WTC11 (cell line): ENCODE measurements at regions not wholly inside any gene's neighbourhood (a gene's known extent, or its start where the extent isn't known, plus 50 kb on each side); places are given as distances from the start of the nearest gene placed in this dataset.

Experiments
- ATAC-seq: fragments of 200-7000 bp; cut with Tn5 transposase; 2 replicates; pipeline ENCODE4 v1.10.0; 2021; ENCODE audit warnings: mild to moderate bottlenecking, moderate library complexity
- CTCF ChIA-PET: fragments of 300-600 bp; sonication (Branson Sonifier 250); formaldehyde crosslinking; loops from one replicate; lab custom pipeline; 2021; ENCODE audit warnings: antibody characterized with exemption; lab: Charles Lee
- POLR2A ChIA-PET: fragments of 350-600 bp; sonication (Branson Sonifier 250); formaldehyde crosslinking; loops from one replicate; lab custom pipeline; 2021; ENCODE audit warnings: antibody characterized with exemption; lab: Charles Lee
- DNase-seq: peaks from one replicate; pipeline ENCODE4 v3.0.0; 2021; ENCODE audit warnings: low spot score
- H3K27ac Mint-ChIP-seq: 2 replicates; pipeline ENCODE4 v1.8.0; 2021; ENCODE audit warnings: mixed read lengths
- H3K27me3 Mint-ChIP-seq: 2 replicates; pipeline ENCODE4 v1.8.0; 2021; ENCODE audit warnings: low read depth, mild to moderate bottlenecking, moderate library complexity, mixed read lengths
- H3K36me3 Mint-ChIP-seq: 2 replicates; pipeline ENCODE4 v1.8.0; 2021; ENCODE audit warnings: mixed read lengths
- H3K4me1 Mint-ChIP-seq: 2 replicates; pipeline ENCODE4 v1.8.0; 2022; ENCODE audit warnings: mixed read lengths
- H3K4me3 Mint-ChIP-seq: 2 replicates; pipeline ENCODE4 v1.8.0; 2021; ENCODE audit warnings: mild to moderate bottlenecking, moderate library complexity, mixed read lengths
- H3K9me3 Mint-ChIP-seq: 2 replicates; pipeline ENCODE4 v1.8.0; 2021; ENCODE audit warnings: mixed read lengths
- CBFB ChIP-seq: sonication (generic); formaldehyde crosslinking; IDR thresholded peaks from 2 replicates; pipeline ENCODE4 v1.8.1; 2022; ENCODE audit warnings: mild to moderate bottlenecking, low read depth, missing genetic modification reagents
- ELF4 ChIP-seq: sonication (generic); formaldehyde crosslinking; IDR thresholded peaks from 2 replicates; pipeline ENCODE4 v1.8.1; 2022; ENCODE audit warnings: low read depth, mild to moderate bottlenecking, moderate library complexity, missing genetic modification reagents
- ETV6 ChIP-seq: sonication (generic); formaldehyde crosslinking; IDR thresholded peaks from 2 replicates; pipeline ENCODE4 v1.8.1; 2022; ENCODE audit warnings: mild to moderate bottlenecking, missing genetic modification reagents
- FOXP1 ChIP-seq: sonication (generic); formaldehyde crosslinking; IDR thresholded peaks from 2 replicates; pipeline ENCODE4 v1.8.0; 2022; ENCODE audit warnings: missing genetic modification reagents, mild to moderate bottlenecking, moderate library complexity, borderline replicate concordance
- GTF2I ChIP-seq: fragments of 250-450 bp; sonication (Bioruptor Pico); conservative IDR thresholded peaks from 2 replicates; pipeline ENCODE4 v1.4.0; 2021; ENCODE audit warnings: mild to moderate bottlenecking
- JAZF1 ChIP-seq: fragments of 250-450 bp; sonication (Bioruptor Pico); IDR thresholded peaks from 2 replicates; pipeline ENCODE4 v1.9.0; 2021; ENCODE audit warnings: moderate library complexity, mild to moderate bottlenecking, inconsistent platforms
- MYBL2 ChIP-seq: sonication (generic); formaldehyde crosslinking; IDR thresholded peaks from 2 replicates; pipeline ENCODE4 v1.8.1; 2023; ENCODE audit warnings: mild to moderate bottlenecking, moderate library complexity, missing genetic modification reagents
- TP53 ChIP-seq: sonication (generic); formaldehyde crosslinking; IDR thresholded peaks from 2 replicates; pipeline ENCODE4 v1.8.1; 2023; ENCODE audit warnings: mild to moderate bottlenecking, missing genetic modification reagents
- ZNF219 ChIP-seq: sonication (generic); formaldehyde crosslinking; IDR thresholded peaks from 2 replicates; pipeline ENCODE4 v1.8.0; 2023; ENCODE audit warnings: missing genetic modification reagents, mild to moderate bottlenecking, borderline replicate concordance
- ZNF263 ChIP-seq: sonication (generic); formaldehyde crosslinking; IDR thresholded peaks from 2 replicates; pipeline ENCODE4 v1.8.1; 2022; ENCODE audit warnings: low read depth, mild to moderate bottlenecking, moderate library complexity, missing genetic modification reagents
- ZNF396 ChIP-seq: fragments of 250-450 bp; sonication (Bioruptor Pico); IDR thresholded peaks from 2 replicates; pipeline ENCODE4 v1.8.0; 2021; ENCODE audit warnings: mild to moderate bottlenecking, moderate library complexity, borderline replicate concordance
- ZNF423 ChIP-seq: fragments of 250-450 bp; sonication (Bioruptor Pico); IDR thresholded peaks from 2 replicates; pipeline ENCODE4 v2.1.2; 2022; ENCODE audit warnings: mild to moderate bottlenecking, moderate library complexity
- ZNF671 ChIP-seq: fragments of 250-450 bp; sonication (Bioruptor Pico); IDR thresholded peaks from 2 replicates; pipeline ENCODE4 v1.8.0; 2021; ENCODE audit warnings: mild to moderate bottlenecking
- TF ChIP-seq, protein P1 (sequence below): sonication (generic); formaldehyde crosslinking; IDR thresholded peaks from 2 replicates; pipeline ENCODE4 v1.8.0; 2023; ENCODE audit warnings: missing genetic modification reagents, mild to moderate bottlenecking, borderline replicate concordance
- TF ChIP-seq, protein P2 (sequence below): sonication (generic); formaldehyde crosslinking; IDR thresholded peaks from 2 replicates; pipeline ENCODE4 v1.8.0; 2022; ENCODE audit warnings: mild to moderate bottlenecking, missing genetic modification reagents
- TF ChIP-seq, protein P3 (sequence below): sonication (generic); formaldehyde crosslinking; IDR thresholded peaks from 2 replicates; pipeline ENCODE4 v1.8.0; 2022; ENCODE audit warnings: mild to moderate bottlenecking, missing genetic modification reagents
- TF ChIP-seq, protein P4 (sequence below): sonication (generic); formaldehyde crosslinking; IDR thresholded peaks from 2 replicates; pipeline ENCODE4 v1.8.1; 2022; ENCODE audit warnings: low read depth, missing genetic modification reagents, borderline replicate concordance
- TF ChIP-seq, protein P5 (sequence below): sonication (generic); formaldehyde crosslinking; IDR thresholded peaks from 2 replicates; pipeline ENCODE4 v1.8.1; 2023; ENCODE audit warnings: mild to moderate bottlenecking, missing genetic modification reagents, borderline replicate concordance

DNA sequence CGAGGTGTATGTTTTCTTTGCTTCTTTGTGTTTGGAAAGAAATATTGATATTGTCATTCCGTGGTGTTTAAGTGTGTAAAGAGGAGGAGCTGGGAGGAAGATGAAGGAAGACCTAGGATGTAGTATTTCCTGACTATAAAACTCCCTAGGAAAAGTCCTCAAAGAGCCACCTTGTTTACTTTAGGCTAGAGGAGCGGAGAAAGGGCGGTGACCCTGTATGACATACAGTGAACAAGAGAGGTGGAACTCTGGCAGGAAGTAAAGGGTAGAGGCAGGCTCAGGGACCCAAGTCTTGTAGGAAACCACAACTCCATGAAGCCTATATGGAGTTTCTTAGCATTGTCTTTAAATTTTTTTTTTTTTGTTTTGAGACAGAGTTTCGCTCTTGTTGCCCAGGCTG, 303.9 kb downstream of the DOCK8 start (continued):
- TF ChIP-seq, protein P1, sequence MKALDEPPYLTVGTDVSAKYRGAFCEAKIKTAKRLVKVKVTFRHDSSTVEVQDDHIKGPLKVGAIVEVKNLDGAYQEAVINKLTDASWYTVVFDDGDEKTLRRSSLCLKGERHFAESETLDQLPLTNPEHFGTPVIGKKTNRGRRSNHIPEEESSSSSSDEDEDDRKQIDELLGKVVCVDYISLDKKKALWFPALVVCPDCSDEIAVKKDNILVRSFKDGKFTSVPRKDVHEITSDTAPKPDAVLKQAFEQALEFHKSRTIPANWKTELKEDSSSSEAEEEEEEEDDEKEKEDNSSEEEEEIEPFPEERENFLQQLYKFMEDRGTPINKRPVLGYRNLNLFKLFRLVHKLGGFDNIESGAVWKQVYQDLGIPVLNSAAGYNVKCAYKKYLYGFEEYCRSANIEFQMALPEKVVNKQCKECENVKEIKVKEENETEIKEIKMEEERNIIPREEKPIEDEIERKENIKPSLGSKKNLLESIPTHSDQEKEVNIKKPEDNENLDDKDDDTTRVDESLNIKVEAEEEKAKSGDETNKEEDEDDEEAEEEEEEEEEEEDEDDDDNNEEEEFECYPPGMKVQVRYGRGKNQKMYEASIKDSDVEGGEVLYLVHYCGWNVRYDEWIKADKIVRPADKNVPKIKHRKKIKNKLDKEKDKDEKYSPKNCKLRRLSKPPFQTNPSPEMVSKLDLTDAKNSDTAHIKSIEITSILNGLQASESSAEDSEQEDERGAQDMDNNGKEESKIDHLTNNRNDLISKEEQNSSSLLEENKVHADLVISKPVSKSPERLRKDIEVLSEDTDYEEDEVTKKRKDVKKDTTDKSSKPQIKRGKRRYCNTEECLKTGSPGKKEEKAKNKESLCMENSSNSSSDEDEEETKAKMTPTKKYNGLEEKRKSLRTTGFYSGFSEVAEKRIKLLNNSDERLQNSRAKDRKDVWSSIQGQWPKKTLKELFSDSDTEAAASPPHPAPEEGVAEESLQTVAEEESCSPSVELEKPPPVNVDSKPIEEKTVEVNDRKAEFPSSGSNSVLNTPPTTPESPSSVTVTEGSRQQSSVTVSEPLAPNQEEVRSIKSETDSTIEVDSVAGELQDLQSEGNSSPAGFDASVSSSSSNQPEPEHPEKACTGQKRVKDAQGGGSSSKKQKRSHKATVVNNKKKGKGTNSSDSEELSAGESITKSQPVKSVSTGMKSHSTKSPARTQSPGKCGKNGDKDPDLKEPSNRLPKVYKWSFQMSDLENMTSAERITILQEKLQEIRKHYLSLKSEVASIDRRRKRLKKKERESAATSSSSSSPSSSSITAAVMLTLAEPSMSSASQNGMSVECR (CRISPR knock-in tag) = no peak
- TF ChIP-seq, protein P2, sequence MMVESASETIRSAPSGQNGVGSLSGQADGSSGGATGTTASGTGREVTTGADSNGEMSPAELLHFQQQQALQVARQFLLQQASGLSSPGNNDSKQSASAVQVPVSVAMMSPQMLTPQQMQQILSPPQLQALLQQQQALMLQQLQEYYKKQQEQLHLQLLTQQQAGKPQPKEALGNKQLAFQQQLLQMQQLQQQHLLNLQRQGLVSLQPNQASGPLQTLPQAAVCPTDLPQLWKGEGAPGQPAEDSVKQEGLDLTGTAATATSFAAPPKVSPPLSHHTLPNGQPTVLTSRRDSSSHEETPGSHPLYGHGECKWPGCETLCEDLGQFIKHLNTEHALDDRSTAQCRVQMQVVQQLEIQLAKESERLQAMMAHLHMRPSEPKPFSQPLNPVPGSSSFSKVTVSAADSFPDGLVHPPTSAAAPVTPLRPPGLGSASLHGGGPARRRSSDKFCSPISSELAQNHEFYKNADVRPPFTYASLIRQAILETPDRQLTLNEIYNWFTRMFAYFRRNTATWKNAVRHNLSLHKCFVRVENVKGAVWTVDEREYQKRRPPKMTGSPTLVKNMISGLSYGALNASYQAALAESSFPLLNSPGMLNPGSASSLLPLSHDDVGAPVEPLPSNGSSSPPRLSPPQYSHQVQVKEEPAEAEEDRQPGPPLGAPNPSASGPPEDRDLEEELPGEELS = no peak
- TF ChIP-seq CBFB (CRISPR knock-in tag) = no peak
- no peak for TF ChIP-seq ELF4 (CRISPR knock-in tag)
- TF ChIP-seq, protein P3, sequence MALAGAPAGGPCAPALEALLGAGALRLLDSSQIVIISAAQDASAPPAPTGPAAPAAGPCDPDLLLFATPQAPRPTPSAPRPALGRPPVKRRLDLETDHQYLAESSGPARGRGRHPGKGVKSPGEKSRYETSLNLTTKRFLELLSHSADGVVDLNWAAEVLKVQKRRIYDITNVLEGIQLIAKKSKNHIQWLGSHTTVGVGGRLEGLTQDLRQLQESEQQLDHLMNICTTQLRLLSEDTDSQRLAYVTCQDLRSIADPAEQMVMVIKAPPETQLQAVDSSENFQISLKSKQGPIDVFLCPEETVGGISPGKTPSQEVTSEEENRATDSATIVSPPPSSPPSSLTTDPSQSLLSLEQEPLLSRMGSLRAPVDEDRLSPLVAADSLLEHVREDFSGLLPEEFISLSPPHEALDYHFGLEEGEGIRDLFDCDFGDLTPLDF (CRISPR knock-in tag) = no peak
- no peak for TF ChIP-seq GTF2I
- no peak for TF ChIP-seq ZNF396

DNA sequence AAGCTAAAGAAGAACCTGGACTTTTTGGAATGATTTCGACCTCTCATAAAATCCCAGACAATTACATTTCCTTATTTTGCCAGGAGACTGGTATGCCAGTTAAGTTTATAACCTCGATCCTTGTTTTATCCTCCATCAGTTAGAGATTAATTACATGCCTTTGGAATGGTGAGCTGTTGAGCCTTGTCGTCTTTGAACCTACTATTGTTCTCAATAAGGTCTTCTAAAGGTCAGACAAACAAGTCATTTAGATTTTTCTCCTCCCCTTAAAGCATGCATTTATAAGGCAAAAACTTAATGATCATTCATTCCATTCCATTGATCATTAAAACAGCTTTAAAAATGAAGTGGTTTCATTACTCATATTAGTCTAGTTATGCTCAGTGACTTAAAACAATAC, 304.9 kb downstream of the DOCK8 start:
- ChIA-PET POLR2A (no interaction called here), CTCF (no interaction called here)
- no peak overlapping the region for H3K27ac Mint-ChIP-seq
- H3K4me1 Mint-ChIP-seq = peaks cover 14% of the 10 kb centered on the region
- H3K27me3 Mint-ChIP-seq = no peaks in the 10 kb centered on the region
- H3K9me3 Mint-ChIP-seq = peaks cover 3% of the 10 kb centered on the region
- peaks cover 5% of the 10 kb centered on the region; the same call in 1 of the 2 replicates for H3K36me3 Mint-ChIP-seq
- no peak for ATAC-seq
- no peak for DNase-seq
- H3K4me3 Mint-ChIP-seq = no peak overlapping the region
- TF ChIP-seq FOXP1 (no peak), MYBL2 (CRISPR knock-in tag) (no peak), JAZF1 (CRISPR knock-in tag) (no peak), ZNF671 (CRISPR knock-in tag) (no peak), ZNF423 (CRISPR knock-in tag) (no peak), ZNF219 (no peak), ETV6 (CRISPR knock-in tag) (no peak), ZNF263 (CRISPR knock-in tag) (no peak), TP53 (CRISPR knock-in tag) (no peak)
- TF ChIP-seq, protein P4, sequence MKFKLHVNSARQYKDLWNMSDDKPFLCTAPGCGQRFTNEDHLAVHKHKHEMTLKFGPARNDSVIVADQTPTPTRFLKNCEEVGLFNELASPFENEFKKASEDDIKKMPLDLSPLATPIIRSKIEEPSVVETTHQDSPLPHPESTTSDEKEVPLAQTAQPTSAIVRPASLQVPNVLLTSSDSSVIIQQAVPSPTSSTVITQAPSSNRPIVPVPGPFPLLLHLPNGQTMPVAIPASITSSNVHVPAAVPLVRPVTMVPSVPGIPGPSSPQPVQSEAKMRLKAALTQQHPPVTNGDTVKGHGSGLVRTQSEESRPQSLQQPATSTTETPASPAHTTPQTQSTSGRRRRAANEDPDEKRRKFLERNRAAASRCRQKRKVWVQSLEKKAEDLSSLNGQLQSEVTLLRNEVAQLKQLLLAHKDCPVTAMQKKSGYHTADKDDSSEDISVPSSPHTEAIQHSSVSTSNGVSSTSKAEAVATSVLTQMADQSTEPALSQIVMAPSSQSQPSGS = no peak
- TF ChIP-seq, protein P5, sequence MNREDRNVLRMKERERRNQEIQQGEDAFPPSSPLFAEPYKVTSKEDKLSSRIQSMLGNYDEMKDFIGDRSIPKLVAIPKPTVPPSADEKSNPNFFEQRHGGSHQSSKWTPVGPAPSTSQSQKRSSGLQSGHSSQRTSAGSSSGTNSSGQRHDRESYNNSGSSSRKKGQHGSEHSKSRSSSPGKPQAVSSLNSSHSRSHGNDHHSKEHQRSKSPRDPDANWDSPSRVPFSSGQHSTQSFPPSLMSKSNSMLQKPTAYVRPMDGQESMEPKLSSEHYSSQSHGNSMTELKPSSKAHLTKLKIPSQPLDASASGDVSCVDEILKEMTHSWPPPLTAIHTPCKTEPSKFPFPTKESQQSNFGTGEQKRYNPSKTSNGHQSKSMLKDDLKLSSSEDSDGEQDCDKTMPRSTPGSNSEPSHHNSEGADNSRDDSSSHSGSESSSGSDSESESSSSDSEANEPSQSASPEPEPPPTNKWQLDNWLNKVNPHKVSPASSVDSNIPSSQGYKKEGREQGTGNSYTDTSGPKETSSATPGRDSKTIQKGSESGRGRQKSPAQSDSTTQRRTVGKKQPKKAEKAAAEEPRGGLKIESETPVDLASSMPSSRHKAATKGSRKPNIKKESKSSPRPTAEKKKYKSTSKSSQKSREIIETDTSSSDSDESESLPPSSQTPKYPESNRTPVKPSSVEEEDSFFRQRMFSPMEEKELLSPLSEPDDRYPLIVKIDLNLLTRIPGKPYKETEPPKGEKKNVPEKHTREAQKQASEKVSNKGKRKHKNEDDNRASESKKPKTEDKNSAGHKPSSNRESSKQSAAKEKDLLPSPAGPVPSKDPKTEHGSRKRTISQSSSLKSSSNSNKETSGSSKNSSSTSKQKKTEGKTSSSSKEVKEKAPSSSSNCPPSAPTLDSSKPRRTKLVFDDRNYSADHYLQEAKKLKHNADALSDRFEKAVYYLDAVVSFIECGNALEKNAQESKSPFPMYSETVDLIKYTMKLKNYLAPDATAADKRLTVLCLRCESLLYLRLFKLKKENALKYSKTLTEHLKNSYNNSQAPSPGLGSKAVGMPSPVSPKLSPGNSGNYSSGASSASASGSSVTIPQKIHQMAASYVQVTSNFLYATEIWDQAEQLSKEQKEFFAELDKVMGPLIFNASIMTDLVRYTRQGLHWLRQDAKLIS (CRISPR knock-in tag) = no peak
- TF ChIP-seq, protein P1 (CRISPR knock-in tag) = no peak
